Right atrium auricular region (tissue), 2 donors: ENCODE measurements at regions not wholly inside any gene's neighbourhood (a gene's known extent, or its start where the extent isn't known, plus 50 kb on each side); places are given as distances from the start of the nearest gene placed in this dataset.

Experiments used
- DNase-seq: peaks from one replicate; pipeline ENCODE4 v3.0.0-alpha.2; 2019; ENCODE audit warnings: low spot score
- H3K27ac ChIP-seq, 2 donors: fragments of 200-600 bp; sonication (generic); 1 replicate in 1 of 2; 2 replicates in 1 of 2; pipeline ENCODE4 v1.5.1; 2016 to 2019
- H3K27me3 ChIP-seq, 2 donors: fragments of 200-600 bp; sonication (generic); one replicate each; pipeline versions ENCODE4 v1.5.1 to v1.6.0; 2017 to 2019
- H3K36me3 ChIP-seq: fragments of 200-600 bp; sonication (generic); one replicate; pipeline ENCODE4 v1.5.1; 2016
- H3K4me1 ChIP-seq, 2 donors: fragments of 200-600 bp; sonication (generic); one replicate each; pipeline versions ENCODE4 v1.5.1 to v1.6.0; 2017 to 2019
- H3K4me3 ChIP-seq, 2 donors: fragments of 200-600 bp; sonication (generic); 1 replicate in 1 of 2; 2 replicates in 1 of 2; pipeline ENCODE4 v1.5.1; 2017 to 2019; ENCODE audit warnings: mild to moderate bottlenecking in 1 of 2, moderate library complexity in 1 of 2
- H3K9me3 ChIP-seq, 2 donors: fragments of 200-600 bp; sonication (generic); one replicate each; pipeline ENCODE4 v1.5.1; 2019
- CTCF ChIP-seq, 2 donors: fragments of 200-600 bp; sonication (generic); IDR thresholded peaks; one replicate each; pipeline ENCODE4 v1.5.1; 2019; ENCODE audit warnings: antibody characterized with exemption in 2 of 2

GRCh38 chr9:135363596-135363995 lies 116.0 kb upstream of the PPP1R26 start:
- H3K9me3 ChIP-seq: no peaks in the 10 kb centered on the region
- H3K4me1 ChIP-seq: no peaks in the 10 kb centered on the region
- no peak overlapping the region for H3K27ac ChIP-seq
- no peaks in the 10 kb centered on the region for H3K27me3 ChIP-seq
- no peaks in the 10 kb centered on the region for H3K36me3 ChIP-seq
- no peak overlapping the region for H3K4me3 ChIP-seq
- DNase-seq: no peak
- TF ChIP-seq CTCF (IDR thresholded peaks at IDR 0.05): no peak

- no peak overlapping the region for H3K4me3 ChIP-seq
- DNase-seq: no peak
- no peaks in the 10 kb centered on the region for H3K9me3 ChIP-seq
- no peaks in the 10 kb centered on the region for H3K4me1 ChIP-seq
- TF ChIP-seq CTCF (IDR thresholded peaks at IDR 0.05): no peak
- H3K27me3 ChIP-seq: no peaks in the 10 kb centered on the region
- H3K36me3 ChIP-seq: no peaks in the 10 kb centered on the region
- H3K27ac ChIP-seq: no peak overlapping the region
Observed at GRCh38 chr9:135365013-135365768, 114.4 kb upstream of the PPP1R26 start.

GRCh38 chr9:135366104-135366503 lies 113.5 kb upstream of the PPP1R26 start:
- Histone ChIP-seq H3K4me3 (no peak overlapping the region), H3K27ac (no peak overlapping the region), H3K27me3 (no peaks in the 10 kb centered on the region), H3K36me3 (no peaks in the 10 kb centered on the region), H3K4me1 (no peaks in the 10 kb centered on the region), H3K9me3 (no peaks in the 10 kb centered on the region)
- DNase-seq: no peak
- TF ChIP-seq CTCF (IDR thresholded peaks at IDR 0.05): no peak

- no peak for TF ChIP-seq CTCF (IDR thresholded peaks at IDR 0.05)
- no peaks in the 10 kb centered on the region for H3K36me3 ChIP-seq
- DNase-seq: no peak
- no peak overlapping the region for H3K4me3 ChIP-seq
- no peaks in the 10 kb centered on the region for H3K4me1 ChIP-seq
- no peaks in the 10 kb centered on the region for H3K27me3 ChIP-seq
- H3K27ac ChIP-seq: no peak overlapping the region
- no peaks in the 10 kb centered on the region for H3K9me3 ChIP-seq
Observed at GRCh38 chr9:135369412-135369990, 110.1 kb upstream of the PPP1R26 start.

GRCh38 chr9:135370411-135371375 lies 108.9 kb upstream of the PPP1R26 start:
- no peak overlapping the region for H3K4me3 ChIP-seq
- no peaks in the 10 kb centered on the region for H3K9me3 ChIP-seq
- TF ChIP-seq CTCF (IDR thresholded peaks at IDR 0.05): no peak
- no peak for DNase-seq
- H3K4me1 ChIP-seq: no peaks in the 10 kb centered on the region
- no peaks in the 10 kb centered on the region for H3K27me3 ChIP-seq
- no peak overlapping the region for H3K27ac ChIP-seq
- H3K36me3 ChIP-seq: no peaks in the 10 kb centered on the region
